Right lobe of liver (tissue), 6 donors: ENCODE measurements at regions not wholly inside any gene's neighbourhood (a gene's known extent, or its start where the extent isn't known, plus 50 kb on each side); places are given as distances from the start of the nearest gene placed in this dataset.

Source experiments
- ATAC-seq, 4 donors: fragments of 200-7000 bp; cut with Tn5 transposase; one replicate each; pipeline ENCODE4 v1.9.1; 2020; ENCODE audit warnings: mild to moderate bottlenecking in 4 of 4, moderate library complexity in 4 of 4
- DNase-seq, 3 donors: peaks; one replicate each; pipeline ENCODE4 v3.0.0-alpha.2; 2020
- H3K27ac ChIP-seq, 3 donors: fragments of 200-600 bp; one replicate each; pipeline ENCODE4 v1.8.0; 2022
- H3K27me3 ChIP-seq, 2 donors: fragments of 200-600 bp; one replicate each; pipeline ENCODE4 v1.8.0; 2022
- H3K36me3 ChIP-seq, 4 donors: fragments of 200-600 bp; sonication (generic) in 1 of 4; one replicate each; pipeline versions ENCODE4 v1.5.1 to v1.8.0; 2017 to 2022; ENCODE audit warnings: control low read depth in 1 of 4
- H3K4me1 ChIP-seq, 4 donors: fragments of 200-600 bp; sonication (generic) in 1 of 4; one replicate each; pipeline versions ENCODE4 v1.5.1 to v1.8.0; 2017 to 2022; ENCODE audit warnings: control low read depth in 1 of 4
- H3K4me3 ChIP-seq, 3 donors: fragments of 200-600 bp; one replicate each; pipeline ENCODE4 v1.8.0; 2022
- H3K9me3 ChIP-seq, 4 donors: fragments of 200-600 bp; sonication (generic) in 1 of 4; one replicate each; pipeline versions ENCODE4 v1.5.1 to v1.8.0; 2017 to 2022; ENCODE audit warnings: control low read depth in 1 of 4
- POLR2A ChIP-seq: fragments of 450-650 bp; IDR thresholded peaks from one replicate; pipeline ENCODE4 v1.6.1; 2017; ENCODE audit warnings: antibody characterized with exemption, mild to moderate bottlenecking
- WGBS: methylation state at CpG from one replicate; pipeline ENCODE4 v1.1.6; 2018; ENCODE audit warnings: low coverage, low lambda C conversion rate; ENCODE audit not compliant: insufficient coverage; ENCODE audit errors: missing lambda C conversion rate; 5-methylcytosine and 5-hydroxymethylcytosine counted together
- intact Hi-C, 2 donors: fragments of 100-400 bp; cut with DNase I; formaldehyde crosslinking; loops; one replicate each; pipeline versions ENCODE4 v1.11.2 to v1.14.1; 2022
- TF ChIP-seq, protein P1 (sequence below), 4 donors: fragments of 200-600 bp in 3 of 4; fragments of 450-650 bp in 1 of 4; IDR thresholded peaks; one replicate each; pipeline versions ENCODE4 v1.5.1 to v1.8.0; 2016 to 2022; ENCODE audit warnings: antibody characterized with exemption in 4 of 4, mild to moderate bottlenecking in 2 of 4
- donor health status: DM: no; HTN: yes; CAD: no.
- donor health status: DM: no; HTN: no; CAD: no.
- donor health status: DM: no; HTN: no; CAD: no.
- donor health status: DM: no; HTN: yes; CAD: no.
- donor health status: DM: no; HTN: yes; CAD: no.

DNA sequence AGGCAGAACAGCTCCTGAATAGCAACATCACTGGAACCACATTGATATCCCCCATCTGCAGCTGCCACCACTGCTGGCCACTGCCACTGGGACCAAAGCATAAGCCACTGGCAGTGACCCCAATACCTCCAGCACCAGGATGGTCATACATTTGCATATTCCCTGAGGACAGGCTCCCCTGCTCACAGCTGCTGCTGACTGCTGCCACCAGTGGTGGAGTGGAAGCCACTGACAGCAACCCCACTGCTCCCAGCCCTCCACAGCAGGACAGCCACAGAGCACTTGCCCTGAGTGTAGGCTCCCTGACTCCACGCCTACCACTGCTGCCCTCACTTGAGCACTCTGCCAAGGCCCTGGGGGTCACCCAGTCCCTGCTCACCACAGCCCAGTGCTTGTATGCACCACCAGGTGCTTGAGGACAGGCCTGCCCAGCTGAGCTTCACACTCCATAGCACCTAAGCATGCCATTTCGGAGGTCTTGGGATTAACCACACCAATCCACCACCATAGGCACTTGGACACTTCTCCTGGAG lies 327.4 kb upstream of the RPS23 start:
- Histone ChIP-seq H3K27ac (no peak overlapping the region), H3K36me3 (no peaks in the 10 kb centered on the region), H3K9me3 (no peaks in the 10 kb centered on the region), H3K4me1 (no peaks in the 10 kb centered on the region), H3K4me3 (no peak overlapping the region), H3K27me3 (no peaks in the 10 kb centered on the region)
- intact Hi-C loops: no loop called here
- WGBS: no CpG with 5 or more reads among the region's 2 CpGs
- peak in 1 of 4 donors; percentile 41 for ATAC-seq
- TF ChIP-seq, protein P1, sequence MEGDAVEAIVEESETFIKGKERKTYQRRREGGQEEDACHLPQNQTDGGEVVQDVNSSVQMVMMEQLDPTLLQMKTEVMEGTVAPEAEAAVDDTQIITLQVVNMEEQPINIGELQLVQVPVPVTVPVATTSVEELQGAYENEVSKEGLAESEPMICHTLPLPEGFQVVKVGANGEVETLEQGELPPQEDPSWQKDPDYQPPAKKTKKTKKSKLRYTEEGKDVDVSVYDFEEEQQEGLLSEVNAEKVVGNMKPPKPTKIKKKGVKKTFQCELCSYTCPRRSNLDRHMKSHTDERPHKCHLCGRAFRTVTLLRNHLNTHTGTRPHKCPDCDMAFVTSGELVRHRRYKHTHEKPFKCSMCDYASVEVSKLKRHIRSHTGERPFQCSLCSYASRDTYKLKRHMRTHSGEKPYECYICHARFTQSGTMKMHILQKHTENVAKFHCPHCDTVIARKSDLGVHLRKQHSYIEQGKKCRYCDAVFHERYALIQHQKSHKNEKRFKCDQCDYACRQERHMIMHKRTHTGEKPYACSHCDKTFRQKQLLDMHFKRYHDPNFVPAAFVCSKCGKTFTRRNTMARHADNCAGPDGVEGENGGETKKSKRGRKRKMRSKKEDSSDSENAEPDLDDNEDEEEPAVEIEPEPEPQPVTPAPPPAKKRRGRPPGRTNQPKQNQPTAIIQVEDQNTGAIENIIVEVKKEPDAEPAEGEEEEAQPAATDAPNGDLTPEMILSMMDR (IDR thresholded peaks at IDR 0.05): no peak
- no peak for TF ChIP-seq POLR2A
- no peak for DNase-seq

DNA sequence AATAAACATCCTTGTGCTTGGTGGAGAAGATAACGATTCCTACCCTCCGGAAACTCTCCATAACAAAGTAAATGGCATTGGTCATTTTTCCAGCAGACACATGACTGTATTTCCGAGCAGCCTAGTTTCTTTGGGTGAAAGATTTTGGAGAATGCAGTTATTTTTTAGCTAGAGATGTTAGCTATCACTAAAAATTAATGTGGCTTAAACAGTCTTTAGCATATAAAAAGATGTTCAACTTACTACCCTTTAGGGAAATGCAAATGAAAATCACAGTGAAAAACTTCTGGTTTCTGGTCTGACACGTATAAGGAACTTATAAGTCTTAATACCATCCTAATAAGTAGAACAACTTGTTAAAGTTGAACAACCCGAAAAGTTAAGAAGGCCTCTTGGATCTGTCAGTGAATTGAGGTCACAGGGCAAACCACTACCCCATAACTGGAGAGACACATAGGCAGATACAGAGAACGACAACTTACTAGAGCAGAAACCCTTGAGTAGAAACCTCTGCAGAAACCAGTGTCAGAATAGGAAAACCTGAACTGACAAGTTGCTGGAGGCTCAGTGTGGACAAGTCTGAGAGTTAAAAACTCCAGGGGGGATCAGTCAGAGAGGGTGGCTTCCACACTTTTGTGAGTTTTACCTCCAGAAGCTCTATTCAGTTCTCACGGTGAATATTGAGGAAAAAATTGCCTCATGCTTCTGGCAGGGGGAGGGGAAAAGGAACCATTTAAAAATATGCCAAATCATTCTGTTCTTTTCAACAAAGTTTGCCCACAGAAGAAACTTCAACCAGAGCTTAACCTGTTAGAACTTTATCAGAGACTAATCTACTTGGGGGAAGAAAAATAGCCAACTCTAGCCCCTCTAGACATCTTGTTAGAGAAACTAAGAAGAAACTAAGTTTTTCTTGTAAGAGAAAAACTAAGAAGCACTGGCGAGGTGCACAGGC lies 325.2 kb upstream of the RPS23 start:
- no peak overlapping the region for H3K4me3 ChIP-seq
- H3K27me3 ChIP-seq: no peaks in the 10 kb centered on the region
- H3K9me3 ChIP-seq: no peaks in the 10 kb centered on the region
- WGBS: 78% methylated on average over 8 of the region's 8 CpGs
- DNase-seq (no peak), ATAC-seq (no peak)
- intact Hi-C loops: no loop called here
- H3K4me1 ChIP-seq: no peaks in the 10 kb centered on the region
- no peak overlapping the region for H3K27ac ChIP-seq
- H3K36me3 ChIP-seq: no peaks in the 10 kb centered on the region
- TF ChIP-seq POLR2A: no peak
- TF ChIP-seq, protein P1 (IDR thresholded peaks at IDR 0.05): no peak

DNA sequence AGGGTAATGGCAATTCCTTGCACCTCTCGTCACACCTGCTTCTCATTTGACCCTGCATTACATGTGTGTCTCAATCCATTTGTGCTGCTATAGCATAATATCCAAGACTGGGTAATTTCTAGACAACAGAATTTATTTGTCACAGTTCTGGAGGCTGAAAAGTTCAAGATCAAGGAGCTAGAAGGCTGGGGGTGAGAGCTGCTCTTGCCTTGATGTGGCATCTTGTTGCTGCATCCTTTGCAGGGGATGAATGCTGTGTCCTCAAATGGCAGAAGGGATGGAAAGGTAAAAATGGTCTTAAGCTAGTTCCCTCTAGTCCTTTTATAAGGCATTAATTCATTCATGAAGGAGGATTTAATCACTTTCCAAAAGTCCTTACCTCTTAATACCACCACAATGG lies 323.7 kb upstream of the RPS23 start:
- TF ChIP-seq, protein P1 (IDR thresholded peaks at IDR 0.05): no peak
- TF ChIP-seq POLR2A: no peak
- H3K9me3 ChIP-seq: no peaks in the 10 kb centered on the region
- no peak overlapping the region for H3K27ac ChIP-seq
- DNase-seq: no peak
- WGBS: 100% methylated on average over 1 of the region's 1 CpG
- ATAC-seq: no peak
- intact Hi-C loops: no loop called here
- H3K4me1 ChIP-seq: no peaks in the 10 kb centered on the region
- H3K27me3 ChIP-seq: no peaks in the 10 kb centered on the region
- no peak overlapping the region for H3K4me3 ChIP-seq
- H3K36me3 ChIP-seq: no peaks in the 10 kb centered on the region

DNA sequence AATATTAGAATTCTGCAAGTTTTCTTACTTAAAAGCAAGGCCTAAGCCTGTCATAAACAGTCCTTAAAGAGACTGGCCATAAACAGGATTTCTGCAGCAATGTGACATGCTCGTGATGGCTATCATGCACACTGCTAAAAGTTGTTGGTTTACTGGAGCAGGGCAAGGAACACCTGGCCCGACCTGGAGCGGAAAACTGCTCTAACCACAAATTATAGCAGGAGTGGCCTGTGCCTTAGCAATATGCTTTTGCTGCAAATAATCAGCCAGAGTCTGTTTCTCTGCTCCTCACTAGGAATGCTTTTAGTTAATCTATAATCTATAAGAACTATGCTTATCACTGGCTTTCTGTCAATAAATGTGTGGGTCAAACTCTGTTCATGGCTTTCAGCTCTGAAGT lies 322.9 kb upstream of the RPS23 start:
- H3K27me3 ChIP-seq: no peaks in the 10 kb centered on the region
- TF ChIP-seq POLR2A: no peak
- TF ChIP-seq, protein P1 (IDR thresholded peaks at IDR 0.05): no peak
- WGBS: 20% methylated on average over 3 of the region's 3 CpGs
- H3K4me3 ChIP-seq: no peak overlapping the region
- H3K4me1 ChIP-seq: no peaks in the 10 kb centered on the region
- ATAC-seq (no peak), DNase-seq (no peak)
- no peak overlapping the region for H3K27ac ChIP-seq
- intact Hi-C loops: no loop called here
- H3K9me3 ChIP-seq: no peaks in the 10 kb centered on the region
- no peaks in the 10 kb centered on the region for H3K36me3 ChIP-seq
